ENCODE measurements at regions not wholly inside any gene's neighbourhood (a gene's known extent, or its start where the extent isn't known, plus 50 kb on each side); places are given as distances from the start of the nearest gene placed in this dataset.

- TF ChIP-seq CTCF (IDR thresholded peaks at IDR 0.05; ENCODE audit: low read depth, low read length) = no peak
- TF ChIP-seq EZH2phosphoT487 (IDR thresholded peaks at IDR 0.05; ENCODE audit: low read depth) = no peak
Measured at GRCh38 chr14:34198096-34198495, 247.2 kb upstream of the EGLN3 start.

All from OCI-LY3 (cell line).